HEK293 (cell line): ENCODE measurements at regions not wholly inside any gene's neighbourhood (a gene's known extent, or its start where the extent isn't known, plus 50 kb on each side); places are given as distances from the start of the nearest gene placed in this dataset.

Experiments
- BCL6B ChIP-seq: fragments of 450-650 bp; formaldehyde crosslinking; IDR thresholded peaks from 2 replicates; pipeline ENCODE4 v1.5.1; 2017; ENCODE audit warnings: missing biosample characterization, missing genetic modification characterization
- INSM2 ChIP-seq: fragments of 450-650 bp; formaldehyde crosslinking; IDR thresholded peaks from 2 replicates; pipeline ENCODE4 v1.5.1; 2016; ENCODE audit warnings: missing biosample characterization, missing genetic modification characterization
- PATZ1 ChIP-seq: fragments of 450-650 bp; formaldehyde crosslinking; IDR thresholded peaks from 2 replicates; pipeline ENCODE4 v1.5.1; 2016; ENCODE audit warnings: missing biosample characterization, missing genetic modification characterization
- PRDM1 ChIP-seq: fragments of 450-650 bp; formaldehyde crosslinking; IDR thresholded peaks from 2 replicates; pipeline ENCODE4; 2016; ENCODE audit warnings: missing biosample characterization, missing genetic modification characterization
- PRDM10 ChIP-seq: fragments of 450-650 bp; formaldehyde crosslinking; IDR thresholded peaks from 2 replicates; pipeline ENCODE4 v1.5.1; 2016; ENCODE audit warnings: missing biosample characterization, missing genetic modification characterization
- YY1 ChIP-seq: fragments of 450-650 bp; formaldehyde crosslinking; IDR thresholded peaks from 2 replicates; pipeline ENCODE4 v1.5.1; 2018; ENCODE audit warnings: missing biosample characterization, missing genetic modification characterization
- ZBTB10 ChIP-seq: fragments of 450-650 bp; formaldehyde crosslinking; IDR thresholded peaks from 2 replicates; pipeline ENCODE4 v1.5.1; 2016; ENCODE audit warnings: missing biosample characterization, missing genetic modification characterization
- ZBTB17 ChIP-seq: fragments of 450-650 bp; formaldehyde crosslinking; IDR thresholded peaks from 2 replicates; pipeline ENCODE4 v1.5.1; 2016; ENCODE audit warnings: missing biosample characterization, missing genetic modification characterization
- ZFP37 ChIP-seq: fragments of 450-650 bp; formaldehyde crosslinking; IDR thresholded peaks from 2 replicates; pipeline ENCODE4 v1.5.1; 2016; ENCODE audit warnings: missing biosample characterization, missing genetic modification characterization
- ZFP41 ChIP-seq: fragments of 450-650 bp; formaldehyde crosslinking; IDR thresholded peaks from 2 replicates; pipeline ENCODE4 v1.5.1; 2016; ENCODE audit warnings: missing biosample characterization, missing genetic modification characterization, borderline replicate concordance
- ZFP69B ChIP-seq: fragments of 450-650 bp; formaldehyde crosslinking; IDR thresholded peaks from 2 replicates; pipeline ENCODE4 v1.5.1; 2016; ENCODE audit warnings: missing biosample characterization, missing genetic modification characterization
- ZNF112 ChIP-seq: fragments of 450-650 bp; formaldehyde crosslinking; IDR thresholded peaks from 2 replicates; pipeline ENCODE4 v1.5.0; 2017; ENCODE audit warnings: missing biosample characterization, missing genetic modification characterization
- ZNF140 ChIP-seq: fragments of 450-650 bp; formaldehyde crosslinking; IDR thresholded peaks from 2 replicates; pipeline ENCODE4 v1.5.1; 2016; ENCODE audit warnings: missing biosample characterization, missing genetic modification characterization
- ZNF350 ChIP-seq: fragments of 450-650 bp; formaldehyde crosslinking; IDR thresholded peaks from 2 replicates; pipeline ENCODE4 v1.5.0; 2017; ENCODE audit warnings: missing biosample characterization, mild to moderate bottlenecking, missing genetic modification characterization
- ZNF449 ChIP-seq: fragments of 450-650 bp; formaldehyde crosslinking; IDR thresholded peaks from 2 replicates; pipeline ENCODE4 v1.5.1; 2017; ENCODE audit warnings: missing biosample characterization, mild to moderate bottlenecking, missing genetic modification characterization, moderate library complexity
- ZNF624 ChIP-seq: fragments of 450-650 bp; formaldehyde crosslinking; IDR thresholded peaks from 2 replicates; pipeline ENCODE4 v1.5.1; 2017; ENCODE audit warnings: missing biosample characterization, missing genetic modification characterization
- ZNF629 ChIP-seq: fragments of 450-650 bp; formaldehyde crosslinking; IDR thresholded peaks from 2 replicates; pipeline ENCODE4 v1.5.1; 2017; ENCODE audit warnings: missing biosample characterization, missing genetic modification characterization
- ZNF704 ChIP-seq: fragments of 450-650 bp; formaldehyde crosslinking; IDR thresholded peaks from 2 replicates; pipeline ENCODE4 v1.5.1; 2016; ENCODE audit warnings: missing biosample characterization, missing genetic modification characterization
- ZNF747 ChIP-seq: fragments of 450-650 bp; formaldehyde crosslinking; IDR thresholded peaks from 2 replicates; pipeline ENCODE4 v1.5.1; 2016; ENCODE audit warnings: missing biosample characterization, missing genetic modification characterization
- ZNF777 ChIP-seq: fragments of 450-650 bp; formaldehyde crosslinking; IDR thresholded peaks from 2 replicates; pipeline ENCODE4 v1.5.1; 2017; ENCODE audit warnings: missing biosample characterization, missing genetic modification characterization, borderline replicate concordance
- ZNF791 ChIP-seq: fragments of 450-650 bp; formaldehyde crosslinking; IDR thresholded peaks from 2 replicates; pipeline ENCODE4 v1.5.1; 2016; ENCODE audit warnings: missing biosample characterization, missing genetic modification characterization
- ZSCAN4 ChIP-seq: fragments of 450-650 bp; formaldehyde crosslinking; IDR thresholded peaks from 2 replicates; pipeline ENCODE4 v1.5.1; 2017; ENCODE audit warnings: missing biosample characterization, missing genetic modification characterization
- ZSCAN5A ChIP-seq: fragments of 450-650 bp; formaldehyde crosslinking; IDR thresholded peaks from 2 replicates; pipeline ENCODE4 v1.5.1; 2016; ENCODE audit warnings: missing biosample characterization, missing genetic modification characterization

GRCh38 chr18:51342815-51343214 is 145.3 kb upstream of the MEX3C start (continued):
- TF ChIP-seq ZNF747 (tag by site-specific recombination) (no peak), ZFP37 (tag by site-specific recombination) (no peak), YY1 (no peak), ZBTB10 (tag by site-specific recombination) (no peak), PRDM1 (tag by site-specific recombination) (peak; percentile 51; the same call in 1 of the 2 replicates), INSM2 (no peak), BCL6B (no peak), ZNF140 (tag by site-specific recombination) (no peak), ZNF350 (0 out of 2 replicates have a peak, but pooled peaks have one; percentile 15), PRDM10 (tag by site-specific recombination) (0 out of 2 replicates have a peak, but pooled peaks have one; percentile 11), ZNF624 (tag by site-specific recombination) (no peak), ZFP41 (no peak), ZBTB17 (no peak), PATZ1 (no peak), ZNF791 (tag by site-specific recombination) (no peak), ZSCAN4 (no peak), ZNF449 (tag by site-specific recombination) (no peak), ZNF629 (tag by site-specific recombination) (peak; percentile 51; the same call in 1 of the 2 replicates), ZSCAN5A (tag by site-specific recombination) (no peak), ZNF777 (tag by site-specific recombination) (no peak), ZFP69B (tag by site-specific recombination) (no peak), ZNF112 (tag by site-specific recombination) (no peak), ZNF704 (tag by site-specific recombination) (no peak)
